Activated CD4-positive, alpha-beta memory T cell treated with anti-CD3 and anti-CD28 coated beads, Interleukin-2, amount 10 ng/mL, durations not matched to agents 7 days and 5 days (primary cell): ENCODE measurements at regions not wholly inside any gene's neighbourhood (a gene's known extent, or its start where the extent isn't known, plus 50 kb on each side); places are given as distances from the start of the nearest gene placed in this dataset.

Source experiments
- CTCF ChIA-PET: fragments of 350-600 bp; sonication (Branson Sonifier 250); formaldehyde crosslinking; loops from one replicate; lab custom pipeline; 2021; ENCODE audit warnings: antibody characterized with exemption, inconsistent platforms; lab: Charles Lee
- POLR2A ChIA-PET: fragments of 350-600 bp; sonication (Branson Sonifier 250); formaldehyde crosslinking; loops from one replicate; lab custom pipeline; 2021; ENCODE audit warnings: antibody characterized with exemption; lab: Charles Lee
- DNase-seq: peaks from one replicate; pipeline ENCODE4 v3.0.0-alpha.2; 2020
- H3K27ac Mint-ChIP-seq: one replicate; pipeline ENCODE4 v1.8.0; 2021; ENCODE audit warnings: mild to moderate bottlenecking, mixed read lengths
- H3K27me3 Mint-ChIP-seq: one replicate; pipeline ENCODE4 v1.8.0; 2021; ENCODE audit warnings: mixed read lengths
- H3K36me3 Mint-ChIP-seq: one replicate; pipeline ENCODE4 v1.8.0; 2021; ENCODE audit warnings: low read depth, mixed read lengths
- H3K4me1 Mint-ChIP-seq: one replicate; pipeline ENCODE4 v1.8.0; 2021; ENCODE audit warnings: mixed read lengths
- H3K4me3 Mint-ChIP-seq: one replicate; pipeline ENCODE4 v1.8.0; 2021; ENCODE audit warnings: mild to moderate bottlenecking, mixed read lengths
- H3K9me3 Mint-ChIP-seq: one replicate; pipeline ENCODE4 v1.8.0; 2021; ENCODE audit warnings: mixed read lengths

DNA sequence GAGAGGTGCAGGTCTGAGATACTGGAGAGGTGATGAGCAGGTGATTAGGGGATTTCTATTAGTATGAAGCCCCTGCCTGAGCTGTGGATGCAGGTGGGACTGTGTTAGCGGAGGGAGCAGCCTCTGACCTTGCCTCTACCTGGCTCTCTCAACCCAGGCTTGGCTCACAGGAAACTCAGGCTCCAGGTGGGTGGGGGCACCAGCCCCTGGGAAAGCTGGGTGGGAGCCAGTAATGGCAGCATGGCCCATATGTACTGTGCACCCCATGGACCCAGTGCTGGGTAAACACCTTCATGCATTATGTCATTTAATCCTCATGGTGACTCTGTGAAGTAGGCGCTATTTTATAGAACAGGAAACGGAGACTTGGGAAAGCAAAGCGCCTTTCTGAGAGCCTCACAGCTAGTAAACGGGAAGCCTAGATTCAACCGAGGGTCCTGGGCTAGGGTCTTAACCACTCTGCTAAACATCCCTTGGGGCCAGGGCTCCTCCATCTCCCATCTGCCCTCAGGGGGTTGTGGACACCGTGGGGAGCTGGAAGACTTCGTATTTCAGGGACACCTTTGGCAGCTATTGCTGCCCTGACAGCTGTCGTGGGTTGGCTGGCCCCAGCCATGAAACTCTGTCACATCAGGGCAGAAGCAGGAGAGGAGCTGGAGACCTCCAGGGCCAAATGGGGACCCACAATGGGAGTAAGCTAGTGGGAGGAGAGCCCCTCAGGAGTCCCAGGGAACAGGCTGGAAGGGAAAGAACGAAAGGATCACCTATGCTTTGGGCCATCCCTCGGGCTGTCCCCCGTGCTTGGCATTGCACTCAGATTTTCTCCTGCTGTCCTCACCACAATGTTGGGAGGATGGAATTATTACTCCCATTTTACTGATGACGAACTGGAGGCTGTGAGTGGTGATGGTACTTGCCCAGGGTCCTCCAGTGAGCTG is 59.6 kb upstream of the CSF3R start:
- CTCF ChIA-PET, result interaction anchor here (0.9 to 1.1 kb wide), 2 partner anchors 8 to 12 kb away, joined by 3 read pairs; no protein-coding TSS in a partner anchor

DNA sequence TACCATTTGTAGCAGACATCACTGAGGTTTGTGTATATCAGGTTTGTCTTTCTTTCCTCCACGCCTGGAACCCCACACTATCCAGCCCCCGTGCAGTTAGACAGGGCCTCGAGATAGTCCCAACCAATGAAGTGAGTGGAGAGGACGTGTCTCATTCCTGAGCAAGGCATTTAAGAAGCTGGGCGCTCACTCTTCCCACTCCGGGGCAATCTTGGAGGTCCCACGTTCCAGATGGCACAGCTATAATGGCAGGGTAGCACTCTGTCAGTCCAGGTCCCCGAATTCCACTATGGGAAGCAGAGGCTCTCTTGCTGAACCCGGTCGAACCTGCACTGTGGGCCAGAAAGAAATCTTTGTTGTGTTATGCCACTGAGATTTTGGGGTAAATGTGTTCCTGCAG is 57.3 kb upstream of the CSF3R start:
- POLR2A ChIA-PET, result no interaction called here
- no peak for DNase-seq
- peaks cover 16% of the 10 kb centered on the region for H3K27me3 Mint-ChIP-seq
- H3K9me3 Mint-ChIP-seq, result no peaks in the 10 kb centered on the region
- no peaks in the 10 kb centered on the region for H3K36me3 Mint-ChIP-seq
- CTCF ChIA-PET, result interaction anchor here (1.5 kb wide), 1 partner anchor 13 kb away, joined by 5 read pairs; no protein-coding TSS in a partner anchor
- H3K4me3 Mint-ChIP-seq, result no peak overlapping the region
- no peaks in the 10 kb centered on the region for H3K4me1 Mint-ChIP-seq
- no peak overlapping the region for H3K27ac Mint-ChIP-seq

More for the DNA sequence above, 59.6 kb upstream of the CSF3R start:
- H3K4me1 Mint-ChIP-seq, result no peaks in the 10 kb centered on the region
- no peak overlapping the region for H3K27ac Mint-ChIP-seq
- DNase-seq, result no peak
- no peak overlapping the region for H3K4me3 Mint-ChIP-seq
- POLR2A ChIA-PET, result no interaction called here
- H3K36me3 Mint-ChIP-seq, result no peaks in the 10 kb centered on the region
- peaks cover 16% of the 10 kb centered on the region for H3K27me3 Mint-ChIP-seq
- H3K9me3 Mint-ChIP-seq, result no peaks in the 10 kb centered on the region

DNA sequence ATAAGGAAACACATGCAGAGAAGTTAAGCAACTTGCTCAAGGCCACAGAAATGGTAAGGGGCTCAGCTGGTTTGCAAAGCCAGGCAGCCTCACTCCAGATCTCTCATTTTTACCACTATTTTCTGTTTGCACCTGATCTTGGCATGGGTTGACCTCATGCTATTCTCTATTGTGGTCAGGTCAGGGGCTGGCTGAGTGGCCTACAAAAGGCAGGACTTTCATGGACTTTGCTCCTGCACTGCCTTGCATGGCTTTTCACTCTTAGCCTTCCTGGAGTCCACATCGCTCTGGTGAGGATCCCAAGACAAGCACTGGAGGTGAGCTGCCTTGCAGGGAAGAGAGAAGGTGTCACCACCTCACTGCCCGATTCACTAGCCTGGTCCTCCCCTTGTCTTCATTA is 56.8 kb upstream of the CSF3R start:
- H3K4me3 Mint-ChIP-seq, result no peak overlapping the region
- no peaks in the 10 kb centered on the region for H3K9me3 Mint-ChIP-seq
- no peak overlapping the region for H3K27ac Mint-ChIP-seq
- no peak for DNase-seq
- peaks cover 16% of the 10 kb centered on the region for H3K27me3 Mint-ChIP-seq
- ChIA-PET POLR2A (no interaction called here), CTCF (interaction anchor here (1.5 kb wide), 1 partner anchor 14 kb away, joined by 5 read pairs; no protein-coding TSS in a partner anchor)
- no peaks in the 10 kb centered on the region for H3K4me1 Mint-ChIP-seq
- no peaks in the 10 kb centered on the region for H3K36me3 Mint-ChIP-seq

DNA sequence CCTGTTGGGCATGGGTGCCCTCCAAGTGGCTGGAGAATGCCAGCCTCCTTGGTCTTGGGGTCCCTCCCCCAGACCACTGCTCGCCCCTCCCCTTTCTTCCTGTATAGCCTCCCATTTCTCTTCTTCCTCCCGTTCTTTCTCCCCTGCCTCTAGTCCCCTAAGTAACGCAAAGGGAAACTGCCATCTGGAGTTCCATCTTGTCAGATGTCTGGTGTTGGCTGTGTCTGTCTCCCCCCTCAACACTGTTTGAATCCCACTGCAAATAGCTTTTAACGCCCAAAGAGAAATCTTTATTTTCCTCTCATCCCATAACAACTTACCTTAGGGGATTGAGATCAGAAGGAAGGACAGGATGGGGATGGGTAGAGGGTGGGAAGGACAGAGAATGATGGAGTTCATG is 55.3 kb upstream of the CSF3R start:
- Mint-ChIP-seq H3K36me3 (no peaks in the 10 kb centered on the region), H3K9me3 (no peaks in the 10 kb centered on the region), H3K27ac (no peak overlapping the region), H3K4me1 (no peaks in the 10 kb centered on the region), H3K4me3 (no peak overlapping the region), H3K27me3 (peaks cover 16% of the 10 kb centered on the region)
- ChIA-PET POLR2A (no interaction called here), CTCF (no interaction called here)
- no peak for DNase-seq

DNA sequence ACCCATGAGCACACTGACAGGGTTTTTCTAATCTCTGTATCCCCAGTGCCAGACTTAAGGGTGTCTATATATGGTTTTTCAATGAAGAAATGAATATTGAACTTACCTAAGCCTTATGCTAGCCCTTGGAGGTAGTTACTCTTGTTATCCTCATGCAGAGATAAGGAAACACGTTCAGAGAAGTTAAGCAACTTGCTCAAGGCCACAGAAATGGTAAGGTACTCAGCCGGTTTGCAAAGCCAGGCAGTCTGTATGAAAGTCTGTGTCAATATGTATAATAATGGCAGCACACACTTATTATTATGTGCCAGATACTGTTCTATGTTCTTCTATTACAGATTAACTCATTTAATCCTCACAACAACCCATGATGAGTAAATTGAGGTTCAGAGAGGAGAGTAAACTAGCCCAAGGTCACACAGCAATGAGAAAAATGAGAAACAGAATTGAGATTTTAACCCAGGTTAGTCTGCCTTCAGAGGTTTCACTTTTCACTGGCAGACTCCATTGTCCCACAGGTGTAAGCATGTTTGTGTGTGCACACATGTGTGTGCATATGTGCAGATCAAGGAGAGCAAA is 54.6 kb upstream of the CSF3R start:
- ChIA-PET CTCF (no interaction called here), POLR2A (no interaction called here)
- peaks cover 19% of the 10 kb centered on the region for H3K27me3 Mint-ChIP-seq
- DNase-seq, result no peak
- H3K4me1 Mint-ChIP-seq, result no peaks in the 10 kb centered on the region
- no peaks in the 10 kb centered on the region for H3K9me3 Mint-ChIP-seq
- H3K27ac Mint-ChIP-seq, result no peak overlapping the region
- H3K36me3 Mint-ChIP-seq, result no peaks in the 10 kb centered on the region
- no peak overlapping the region for H3K4me3 Mint-ChIP-seq

DNA sequence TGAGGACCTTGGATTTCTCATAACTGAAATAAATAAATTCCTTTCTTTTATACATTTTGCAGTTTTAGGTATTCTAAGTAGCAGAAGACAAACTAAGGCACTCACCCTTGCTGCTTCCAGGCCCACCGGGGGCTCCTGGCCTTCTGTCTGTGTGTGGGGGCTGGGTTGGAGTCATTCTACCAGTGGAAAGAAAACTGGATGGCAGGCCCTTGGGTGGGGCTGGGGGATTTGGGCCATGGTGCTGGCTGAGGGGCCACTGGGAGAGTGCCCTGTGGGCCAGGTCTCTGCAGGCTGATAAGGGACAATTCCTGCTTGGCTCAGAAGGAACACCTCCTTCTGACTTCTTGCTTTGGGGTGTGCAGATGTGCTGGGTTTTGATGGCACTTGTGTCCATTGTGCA is 54.0 kb upstream of the CSF3R start:
- no peak for DNase-seq
- Mint-ChIP-seq H3K27me3 (peaks cover 21% of the 10 kb centered on the region), H3K4me1 (no peaks in the 10 kb centered on the region), H3K9me3 (no peaks in the 10 kb centered on the region), H3K27ac (no peak overlapping the region), H3K36me3 (no peaks in the 10 kb centered on the region), H3K4me3 (no peak overlapping the region)
- CTCF ChIA-PET, result no interaction called here
- POLR2A ChIA-PET, result no interaction called here

DNA sequence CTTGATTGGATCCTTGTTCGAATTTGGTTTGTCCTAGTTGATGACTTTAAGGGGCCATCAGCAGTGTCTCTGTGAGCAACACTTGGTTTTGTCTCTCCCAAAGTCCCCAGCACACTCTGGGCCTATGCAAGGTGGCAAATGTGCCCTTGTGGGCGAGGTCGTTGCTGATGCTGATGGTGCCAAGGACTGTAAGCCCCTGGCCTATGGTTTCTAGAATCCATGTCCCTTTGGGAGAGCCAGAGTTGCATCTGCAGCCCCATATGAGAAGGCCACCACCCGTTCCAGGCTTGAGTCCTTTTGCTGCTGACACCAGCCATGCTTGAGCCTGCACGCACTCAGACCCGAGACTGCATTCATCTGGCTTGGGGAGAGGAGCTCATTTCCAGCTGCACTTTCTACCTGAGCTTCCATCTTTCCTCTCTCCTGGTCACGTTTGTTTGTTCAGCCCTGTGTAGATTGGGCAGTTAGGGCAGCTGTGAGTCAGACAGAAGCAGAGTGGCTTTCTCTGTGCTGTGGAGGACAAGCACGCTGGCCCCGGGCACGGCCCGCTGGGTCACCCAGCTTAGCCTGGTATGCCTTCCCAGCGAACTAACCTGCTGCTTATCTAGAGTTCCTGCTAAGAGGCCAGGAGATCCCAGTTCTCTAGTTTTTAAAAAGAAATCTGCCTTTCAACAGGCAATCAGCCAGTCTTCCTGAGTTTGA is 52.1 kb upstream of the CSF3R start:
- DNase-seq, result no peak
- Mint-ChIP-seq H3K4me3 (no peak overlapping the region), H3K27me3 (peaks cover 21% of the 10 kb centered on the region), H3K4me1 (no peaks in the 10 kb centered on the region), H3K36me3 (no peaks in the 10 kb centered on the region), H3K27ac (no peak overlapping the region), H3K9me3 (no peaks in the 10 kb centered on the region)
- ChIA-PET CTCF (interaction anchor here (1.2 to 3.7 kb wide), 2 partner anchors 8 to 19 kb away, joined by 3 to 20 read pairs; no protein-coding TSS in a partner anchor), POLR2A (no interaction called here)

DNA sequence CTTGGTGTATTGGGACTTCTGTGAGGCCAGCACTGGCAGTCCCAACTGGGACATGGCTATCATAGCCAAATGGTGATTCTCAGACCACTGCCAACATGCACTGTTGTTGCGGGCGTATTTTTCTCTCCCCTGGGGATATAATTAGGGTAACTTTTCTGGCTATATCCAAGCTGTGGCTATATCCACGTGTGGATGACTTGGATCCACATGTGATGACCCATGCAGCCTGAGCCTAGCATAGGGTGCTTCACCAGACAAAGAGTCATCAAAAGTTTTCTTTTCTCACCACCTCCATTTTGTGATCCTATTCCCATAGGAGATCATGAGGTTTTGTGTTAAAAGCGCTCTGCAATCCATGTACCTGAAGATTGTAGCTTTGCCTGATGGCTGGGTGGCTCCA is 51.2 kb upstream of the CSF3R start:
- Mint-ChIP-seq H3K27me3 (peaks cover 18% of the 10 kb centered on the region), H3K4me3 (no peak overlapping the region), H3K27ac (no peak overlapping the region), H3K4me1 (no peaks in the 10 kb centered on the region), H3K36me3 (no peaks in the 10 kb centered on the region), H3K9me3 (no peaks in the 10 kb centered on the region)
- no peak for DNase-seq
- ChIA-PET POLR2A (no interaction called here), CTCF (interaction anchor here (1.2 to 3.7 kb wide), 2 partner anchors 9 to 18 kb away, joined by 3 to 20 read pairs; no protein-coding TSS in a partner anchor)

DNA sequence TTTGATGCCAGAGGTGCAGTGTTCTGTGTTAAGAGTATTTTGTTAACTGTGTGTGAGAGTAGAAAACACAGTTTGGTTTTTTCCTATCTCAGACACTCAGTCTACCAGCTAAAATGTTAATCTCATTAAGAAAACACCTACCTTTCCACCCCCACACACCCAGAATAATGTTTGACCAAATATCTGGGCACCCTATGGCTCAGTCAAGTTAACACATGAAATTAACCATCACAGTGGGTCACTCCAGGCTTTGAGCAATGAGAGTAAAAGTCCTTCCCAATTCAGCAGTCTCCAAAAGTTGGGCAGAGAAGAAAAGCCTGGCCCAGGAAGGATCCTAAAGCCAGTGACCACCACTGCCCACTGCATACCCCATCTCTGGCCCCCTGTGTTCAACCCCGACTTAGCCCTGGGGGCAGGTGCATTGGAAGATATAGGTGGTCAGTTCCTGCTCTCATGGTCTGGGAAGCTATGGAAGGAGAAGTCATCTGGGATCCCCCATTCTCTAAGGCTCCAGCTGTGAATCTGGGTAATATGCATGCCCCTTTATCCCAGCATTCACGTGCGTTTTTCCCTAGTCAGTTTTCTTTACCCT is 50.2 kb upstream of the CSF3R start:
- ChIA-PET CTCF (interaction anchor here (3.7 kb wide), 1 partner anchor 17 kb away, joined by 20 read pairs; no protein-coding TSS in a partner anchor), POLR2A (no interaction called here)

More for the DNA sequence above, 50.2 kb upstream of the CSF3R start:
- Mint-ChIP-seq H3K36me3 (no peaks in the 10 kb centered on the region), H3K27ac (no peak overlapping the region), H3K4me1 (no peaks in the 10 kb centered on the region), H3K27me3 (peaks cover 15% of the 10 kb centered on the region), H3K9me3 (no peaks in the 10 kb centered on the region), H3K4me3 (no peak overlapping the region)
- no peak for DNase-seq
